ENCODE measurements at regions not wholly inside any gene's neighbourhood (a gene's known extent, or its start where the extent isn't known, plus 50 kb on each side); places are given as distances from the start of the nearest gene placed in this dataset.
A peak's percentile ranks its signal among the peaks of the same experiment; 100 is the strongest.

- H3K27me3 ChIP-seq: no peaks in the 10 kb centered on the region
- intact Hi-C loops (cut with DNase I; ENCODE audit: low total_unique reads) (no loop called here), in situ Hi-C loops (cut with MboI; ENCODE audit: low sequenced_read_pairs in 4 of 4) (no loop called here)
- no peaks in the 10 kb centered on the region for H3K9me3 ChIP-seq
- no peak for ATAC-seq
- H3K4me3 ChIP-seq: no peak overlapping the region
- no peaks in the 10 kb centered on the region for H3K36me3 ChIP-seq
- no peaks in the 10 kb centered on the region for H3K4me1 ChIP-seq
- no peak for DNase-seq
- no peak overlapping the region for H3K27ac ChIP-seq
- TF ChIP-seq POLR2A (IDR thresholded peaks at IDR 0.05) (no peak), CTCF (IDR thresholded peaks at IDR 0.05 in 4 of 5, conservative IDR thresholded peaks at IDR 0.05 in 1 of 5) (no peak)
Measured at GRCh38 chr4:32551943-32552342, 1831.8 kb downstream of the PCDH7 start.

GRCh38 chr4:32560306-32560705 is 1840.1 kb downstream of the PCDH7 start:
- no peak overlapping the region for H3K27ac ChIP-seq
- no peaks in the 10 kb centered on the region for H3K4me1 ChIP-seq
- intact Hi-C loops (cut with DNase I; ENCODE audit: low total_unique reads) (no loop called here), in situ Hi-C loops (cut with MboI; ENCODE audit: low sequenced_read_pairs in 4 of 4) (no loop called here)
- H3K9me3 ChIP-seq: no peaks in the 10 kb centered on the region
- peak overlapping the region in 1 of 4 donors; percentile 13 for H3K4me3 ChIP-seq
- H3K36me3 ChIP-seq: no peaks in the 10 kb centered on the region
- H3K27me3 ChIP-seq: no peaks in the 10 kb centered on the region
- no peak for ATAC-seq
- TF ChIP-seq CTCF (IDR thresholded peaks at IDR 0.05 in 4 of 5, conservative IDR thresholded peaks at IDR 0.05 in 1 of 5): no peak
- no peak for TF ChIP-seq POLR2A (IDR thresholded peaks at IDR 0.05)
- DNase-seq: no peak

- H3K4me1 ChIP-seq: no peaks in the 10 kb centered on the region
- in situ Hi-C loops (cut with MboI; ENCODE audit: low sequenced_read_pairs in 4 of 4): no loop called here
- no peaks in the 10 kb centered on the region for H3K36me3 ChIP-seq
- no peak overlapping the region for H3K27ac ChIP-seq
- ATAC-seq (no peak), DNase-seq (no peak)
- H3K4me3 ChIP-seq: no peak overlapping the region
- H3K9me3 ChIP-seq: no peaks in the 10 kb centered on the region
- TF ChIP-seq POLR2A (IDR thresholded peaks at IDR 0.05): no peak
- no peak for TF ChIP-seq CTCF (IDR thresholded peaks at IDR 0.05 in 4 of 5, conservative IDR thresholded peaks at IDR 0.05 in 1 of 5)
- H3K27me3 ChIP-seq: no peaks in the 10 kb centered on the region
- intact Hi-C loops (cut with DNase I; ENCODE audit: low total_unique reads): no loop called here
Measured at GRCh38 chr4:32562010-32562409, 1841.8 kb downstream of the PCDH7 start.

GRCh38 chr4:32564626-32565025 is 1844.5 kb downstream of the PCDH7 start:
- Histone ChIP-seq H3K9me3 (no peaks in the 10 kb centered on the region), H3K27me3 (no peaks in the 10 kb centered on the region), H3K4me3 (no peak overlapping the region), H3K4me1 (no peaks in the 10 kb centered on the region), H3K36me3 (no peaks in the 10 kb centered on the region), H3K27ac (no peak overlapping the region)
- TF ChIP-seq POLR2A (IDR thresholded peaks at IDR 0.05) (no peak), CTCF (IDR thresholded peaks at IDR 0.05 in 4 of 5, conservative IDR thresholded peaks at IDR 0.05 in 1 of 5) (no peak)
- intact Hi-C loops (cut with DNase I; ENCODE audit: low total_unique reads) (no loop called here), in situ Hi-C loops (cut with MboI; ENCODE audit: low sequenced_read_pairs in 4 of 4) (no loop called here)
- DNase-seq (no peak), ATAC-seq (no peak)

GRCh38 chr4:32569861-32570260 is 1849.7 kb downstream of the PCDH7 start:
- Histone ChIP-seq H3K27ac (no peak overlapping the region), H3K9me3 (no peaks in the 10 kb centered on the region), H3K4me1 (no peaks in the 10 kb centered on the region), H3K36me3 (no peaks in the 10 kb centered on the region), H3K4me3 (no peak overlapping the region), H3K27me3 (no peaks in the 10 kb centered on the region)
- in situ Hi-C loops (cut with MboI; ENCODE audit: low sequenced_read_pairs in 4 of 4) (no loop called here), intact Hi-C loops (cut with DNase I; ENCODE audit: low total_unique reads) (no loop called here)
- DNase-seq (no peak), ATAC-seq (no peak)
- TF ChIP-seq POLR2A (IDR thresholded peaks at IDR 0.05) (no peak), CTCF (IDR thresholded peaks at IDR 0.05 in 4 of 5, conservative IDR thresholded peaks at IDR 0.05 in 1 of 5) (no peak)
